IPS DF 19.7 (cell line): ENCODE measurements at regions not wholly inside any gene's neighbourhood (a gene's known extent, or its start where the extent isn't known, plus 50 kb on each side); places are given as distances from the start of the nearest gene placed in this dataset.
"Not testable (repeated sequence)": the region's sequence is repeated elsewhere in the genome, so short reads cannot be mapped to it uniquely, and the experiment has no call there.

Source experiments
- DNase-seq: peaks from one replicate; pipeline ENCODE4 v3.0.0-alpha.2; 2013; ENCODE audit warnings: low read depth, low spot score

- DNase-seq, result no peak
Measured at GRCh38 chr7:35909870-35910357, 109.1 kb downstream of the SEPTIN7 start.

DNA sequence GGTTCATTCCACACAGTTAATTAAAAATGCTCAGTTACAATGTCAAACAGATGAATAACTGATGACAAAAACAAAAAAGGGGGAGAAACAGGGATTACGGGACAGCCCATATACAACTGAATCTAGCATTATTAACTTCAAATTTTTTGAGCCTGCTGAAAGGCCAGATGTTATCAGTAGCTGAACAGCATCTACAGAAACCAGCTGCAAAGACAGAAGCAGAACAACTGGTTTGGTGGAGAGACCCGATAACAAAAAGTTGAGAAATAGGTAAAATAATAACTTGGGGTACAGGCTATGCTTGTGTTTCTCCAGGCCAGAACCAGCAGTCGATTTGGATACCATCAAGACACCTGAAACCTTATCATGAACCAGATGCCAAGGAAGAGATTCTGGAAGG is 109.8 kb downstream of the SEPTIN7 start:
- not testable (repeated sequence) for DNase-seq

DNA sequence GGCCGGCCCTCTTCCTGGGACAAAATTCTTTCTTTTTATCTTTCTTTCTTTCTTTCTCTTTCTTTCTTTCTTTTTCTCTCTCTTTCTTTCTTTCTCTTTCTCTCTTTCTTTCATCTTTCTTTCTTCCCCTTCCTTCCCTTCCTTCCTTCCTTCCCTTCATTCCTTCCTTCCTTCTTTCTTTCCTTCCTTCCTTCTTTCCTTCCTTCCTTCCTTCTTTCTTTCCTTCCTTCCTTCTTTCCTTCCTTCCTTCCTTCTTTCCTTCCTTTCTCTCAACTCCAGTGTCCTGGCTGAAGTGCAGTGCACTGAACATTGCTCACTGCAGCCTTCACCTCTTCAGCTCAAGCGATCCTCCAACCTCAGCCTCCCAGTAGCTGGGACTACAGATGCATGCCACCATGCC is 112.5 kb downstream of the SEPTIN7 start:
- DNase-seq, result not testable (repeated sequence)

DNA sequence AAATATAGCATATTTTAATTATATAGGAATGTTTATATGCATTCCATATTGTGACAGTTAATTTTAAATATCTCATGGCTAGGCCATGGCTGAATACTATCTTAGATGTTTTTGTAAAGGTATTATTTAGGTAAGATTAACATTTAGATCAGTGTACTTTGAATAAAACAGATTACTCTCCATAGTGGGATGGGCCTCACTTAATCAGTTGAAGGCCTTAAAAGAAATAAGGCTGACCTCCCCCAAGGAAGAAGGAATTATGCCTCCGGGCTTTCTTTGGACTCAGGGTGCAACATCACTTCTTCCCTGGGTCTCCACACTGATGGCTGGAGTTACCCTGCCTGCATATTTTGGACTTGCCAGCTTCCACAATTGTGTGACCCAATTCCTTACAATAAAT is 113.4 kb downstream of the SEPTIN7 start:
- DNase-seq, result not testable (repeated sequence)

DNA sequence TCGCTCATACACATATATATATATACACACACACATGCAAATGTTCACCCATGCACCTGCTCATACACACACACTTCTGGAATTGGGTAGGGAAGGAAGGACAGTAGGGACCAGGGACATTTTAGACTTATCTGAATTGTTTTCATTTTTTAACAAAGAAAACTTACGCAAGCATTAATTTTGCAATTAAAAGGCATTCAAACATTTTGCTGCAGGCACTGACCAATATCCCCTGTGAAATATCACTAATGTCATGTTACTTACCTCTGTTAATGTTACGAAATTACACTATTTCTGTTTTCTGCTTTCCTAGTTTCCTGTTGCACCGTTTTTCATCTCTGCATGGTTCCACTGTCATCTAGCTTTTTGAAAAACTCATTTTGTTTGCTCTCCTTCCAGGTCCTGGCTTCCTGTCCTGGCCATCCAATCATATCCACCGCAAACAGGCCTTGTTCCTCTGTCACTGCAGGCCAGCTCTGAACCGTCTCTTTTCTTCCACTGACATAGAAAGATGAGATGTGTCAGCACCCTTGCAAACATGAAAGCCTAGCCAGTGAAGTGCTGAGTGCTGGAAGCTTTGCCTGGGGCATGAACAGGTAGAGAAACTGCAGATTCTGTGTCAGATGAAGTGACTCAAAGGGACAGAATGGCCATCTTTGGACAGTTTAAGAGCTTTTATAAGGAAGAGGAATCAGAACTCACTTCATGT is 114.5 kb downstream of the SEPTIN7 start:
- not testable (repeated sequence) for DNase-seq

DNA sequence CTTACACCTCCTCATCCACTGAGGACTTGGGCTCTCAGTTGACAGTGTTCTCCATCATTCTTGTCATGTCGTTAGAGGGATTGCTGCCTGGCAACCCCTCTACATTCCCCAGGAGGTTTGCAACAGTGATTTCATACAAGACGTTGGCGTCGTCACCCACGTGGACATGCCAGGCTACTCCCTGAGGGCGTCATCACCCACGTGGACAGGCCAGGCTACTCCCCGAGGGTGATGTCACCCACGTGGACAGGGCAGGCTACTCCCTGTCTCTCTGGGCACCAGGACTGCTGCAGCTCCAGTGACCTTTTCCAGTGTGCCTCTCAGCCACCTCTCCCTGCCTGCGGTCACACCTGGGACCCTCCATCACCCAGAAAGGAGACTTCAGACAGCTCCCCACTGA is 117.4 kb downstream of the SEPTIN7 start:
- DNase-seq, result not testable (repeated sequence)

GRCh38 chr7:35919607-35920006 is 118.8 kb downstream of the SEPTIN7 start:
- DNase-seq, result not testable (repeated sequence)

DNA sequence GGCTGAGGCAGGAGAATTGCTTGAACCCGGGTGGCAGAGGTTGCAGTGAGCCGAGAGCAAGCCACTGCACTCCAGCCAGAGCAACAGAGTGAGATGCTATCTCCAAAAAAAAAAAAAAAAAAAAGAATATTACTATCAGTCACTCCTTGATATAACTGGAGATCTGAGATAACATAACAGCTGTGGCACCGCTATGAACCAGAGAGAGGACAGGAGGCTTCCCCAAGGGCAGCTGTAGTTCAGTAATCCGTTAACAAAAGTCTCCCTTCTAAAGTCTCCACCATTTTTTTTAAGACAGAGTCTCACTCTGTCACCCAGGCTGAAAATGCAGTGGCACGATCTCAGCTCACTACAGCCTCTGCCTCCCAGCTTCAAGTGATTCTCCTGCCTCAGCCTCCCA is 120.5 kb downstream of the SEPTIN7 start:
- not testable (repeated sequence) for DNase-seq

DNA sequence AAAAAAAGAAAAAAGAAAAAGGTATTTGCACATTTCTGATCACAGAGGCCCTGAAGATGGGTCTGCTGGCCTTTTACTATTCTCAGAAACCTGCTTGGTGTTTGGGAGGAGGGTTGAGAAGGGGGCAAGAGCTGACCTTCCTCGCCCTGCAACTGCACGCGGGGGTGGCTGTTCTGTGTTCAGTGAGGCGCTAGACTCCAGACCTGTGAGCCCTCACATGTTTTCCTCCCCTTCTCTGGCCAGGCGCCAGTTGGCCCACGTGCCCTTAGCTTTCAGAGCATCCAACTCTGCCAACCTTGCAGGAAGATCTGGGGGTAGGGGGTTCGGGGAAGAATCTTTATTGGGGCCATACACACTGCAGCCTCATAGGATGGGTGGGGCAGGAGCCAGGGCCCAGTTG is 123.8 kb downstream of the SEPTIN7 start:
- DNase-seq, result not testable (repeated sequence)

DNA sequence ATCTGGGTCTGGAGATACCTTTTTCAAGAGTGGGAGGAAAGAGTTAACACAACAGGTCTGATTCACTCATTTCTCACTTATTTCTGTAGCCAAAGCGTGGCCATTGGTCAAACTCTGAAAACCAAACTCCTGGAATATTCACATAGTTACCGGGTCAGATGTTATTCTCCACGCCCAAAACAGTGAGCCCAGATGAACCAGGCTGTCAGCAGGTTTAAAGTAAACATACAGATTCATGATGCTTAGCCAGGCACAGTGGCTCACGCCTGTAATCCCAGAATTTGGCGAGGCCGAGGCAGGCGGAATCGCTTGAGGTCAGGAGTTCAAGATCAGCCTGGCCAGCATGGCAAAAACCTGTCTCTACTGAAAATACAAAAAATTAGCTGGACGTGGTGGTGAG is 126.1 kb downstream of the SEPTIN7 start:
- not testable (repeated sequence) for DNase-seq

DNA sequence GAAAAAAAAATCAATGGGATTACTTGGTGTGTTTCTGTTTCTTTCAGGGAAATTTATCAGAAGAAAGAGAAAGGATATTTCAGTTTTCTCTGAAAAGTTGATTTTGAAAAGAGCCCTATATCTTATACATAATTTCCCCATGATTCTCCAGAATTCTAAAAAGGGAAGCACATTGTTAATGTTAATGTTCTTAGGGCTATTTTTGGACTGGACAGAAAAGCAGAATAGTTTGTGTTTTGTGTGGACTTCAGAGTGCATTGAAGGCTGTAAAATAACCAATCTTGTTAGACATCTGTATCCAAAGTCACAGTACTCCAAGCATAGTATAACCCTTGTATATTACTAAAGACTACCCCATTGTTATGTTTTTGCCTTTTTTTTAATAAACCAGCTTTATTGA is 130.3 kb downstream of the SEPTIN7 start:
- not testable (repeated sequence) for DNase-seq

DNA sequence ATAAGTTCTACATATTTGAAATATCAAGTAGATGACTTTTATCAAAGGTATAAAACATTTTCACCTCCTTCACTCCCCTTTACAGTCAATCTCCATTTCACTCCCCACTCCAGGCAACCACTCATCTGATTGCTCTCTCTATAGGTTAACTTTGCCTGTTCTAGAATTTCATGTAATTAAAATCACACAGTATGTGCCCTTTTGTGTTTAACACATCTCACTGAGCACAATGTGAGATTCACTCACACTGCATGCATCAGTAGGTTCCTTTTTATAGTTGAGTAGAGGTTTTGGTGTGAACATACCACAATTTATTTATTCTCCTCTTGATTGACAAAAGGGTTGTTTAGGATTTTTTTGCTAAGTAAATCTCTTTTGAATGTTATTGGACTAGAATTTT is 130.7 kb downstream of the SEPTIN7 start:
- not testable (repeated sequence) for DNase-seq

- not testable (repeated sequence) for DNase-seq
Measured at GRCh38 chr7:35940695-35941094, 139.8 kb downstream of the SEPTIN7 start.

GRCh38 chr7:35945621-35946020 is 144.8 kb downstream of the SEPTIN7 start:
- not testable (repeated sequence) for DNase-seq

DNA sequence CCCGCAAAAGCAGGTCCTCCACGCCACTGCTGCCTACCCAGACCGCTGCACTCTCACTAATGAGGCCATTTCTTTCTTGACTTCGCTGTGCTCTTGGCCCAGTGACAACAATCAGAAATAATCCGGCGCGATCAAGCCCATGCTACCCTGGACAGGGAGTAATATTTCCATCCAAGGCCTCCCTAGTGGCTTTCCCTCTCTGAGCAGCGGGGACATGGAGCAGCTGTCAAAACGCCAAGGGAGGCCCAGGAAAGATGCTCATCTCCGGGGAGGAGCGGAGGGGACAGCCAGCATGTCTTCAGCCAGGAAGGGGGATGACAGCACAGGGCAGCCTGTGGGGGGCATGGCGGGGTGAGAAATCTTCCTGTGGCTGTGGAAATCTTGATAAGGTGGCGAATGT is 154.9 kb downstream of the SEPTIN7 start:
- DNase-seq, result not testable (repeated sequence)

DNA sequence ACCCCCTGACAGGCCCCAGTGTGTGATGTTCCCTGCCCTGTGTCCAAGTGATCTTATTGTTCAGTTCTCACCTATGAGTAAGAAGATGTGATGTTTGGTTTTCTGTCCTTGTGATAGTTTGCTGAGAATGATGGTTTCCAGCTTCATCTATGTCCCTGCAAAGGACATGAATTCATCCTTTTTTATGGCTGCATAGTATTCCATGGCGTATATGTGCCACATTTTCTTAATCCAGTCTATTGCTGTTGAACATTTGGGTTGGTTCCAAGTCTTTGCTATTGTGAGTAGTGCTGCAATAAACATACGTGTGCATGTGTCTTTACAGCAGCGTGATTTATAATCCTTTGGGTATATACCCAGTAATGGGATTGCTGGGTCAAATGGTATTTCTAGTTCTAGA is 156.1 kb downstream of the SEPTIN7 start:
- DNase-seq, result not testable (repeated sequence)

DNA sequence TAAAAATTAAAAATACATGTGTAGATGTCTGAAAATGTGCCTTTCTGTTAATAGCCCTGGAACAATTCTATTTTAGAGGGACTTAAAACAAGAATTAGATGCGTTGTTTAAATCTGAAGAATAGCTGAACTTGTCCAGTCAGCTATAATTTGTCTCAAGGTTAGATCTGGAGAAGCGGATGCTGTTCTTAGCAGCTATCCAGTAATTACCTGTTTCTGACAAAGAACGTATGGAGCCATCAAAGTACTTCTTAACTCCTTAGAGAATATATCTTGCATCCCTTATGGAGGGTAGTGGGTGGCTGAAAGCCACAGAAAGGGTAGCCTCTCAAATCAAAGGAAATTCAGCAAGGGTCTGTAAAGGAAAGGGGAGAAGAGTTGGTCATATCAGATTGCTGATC is 160.4 kb downstream of the SEPTIN7 start:
- not testable (repeated sequence) for DNase-seq

DNA sequence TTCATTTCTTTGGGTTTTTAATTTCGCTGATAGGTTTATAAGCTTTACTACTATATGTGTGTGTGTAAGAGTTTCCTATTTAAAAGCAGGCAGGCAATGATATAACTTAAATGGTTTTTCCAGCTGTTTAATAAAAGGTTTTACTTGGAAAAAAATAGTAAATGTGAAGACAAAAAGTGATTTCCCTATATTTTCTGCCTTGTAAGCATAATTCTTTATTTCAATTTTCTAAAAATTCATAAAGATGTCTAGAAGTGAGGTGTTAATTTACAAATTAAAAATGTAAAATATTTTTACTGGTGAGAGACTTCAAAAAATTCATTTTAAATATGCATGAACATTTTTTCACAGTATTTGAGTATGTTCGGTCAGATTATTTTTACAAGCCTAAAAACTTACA is 161.8 kb downstream of the SEPTIN7 start:
- DNase-seq, result not testable (repeated sequence)

- DNase-seq, result no peak
Measured at GRCh38 chr7:35967366-35968139, 166.7 kb downstream of the SEPTIN7 start.

GRCh38 chr7:35968140-35968940 is 167.5 kb downstream of the SEPTIN7 start:
- no peak for DNase-seq

DNA sequence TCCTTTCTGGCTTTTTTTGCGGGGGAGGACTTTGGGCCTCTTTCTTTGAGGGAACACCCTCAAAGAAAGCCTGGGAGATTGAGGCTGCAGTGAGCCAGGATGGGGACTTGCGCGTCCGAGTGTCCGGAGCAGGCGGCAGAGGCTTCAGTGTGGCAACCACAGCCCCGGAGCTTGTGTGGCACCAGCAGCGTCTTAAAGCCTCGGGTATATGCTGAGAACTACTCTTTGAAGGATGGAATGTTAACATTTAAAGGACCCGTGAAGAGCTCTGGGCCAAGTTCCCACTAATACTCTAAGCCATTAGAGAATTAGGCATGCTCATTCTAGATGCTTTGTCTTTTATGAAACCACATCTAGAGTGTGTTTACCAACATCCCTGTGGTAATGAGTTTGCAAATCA is 168.2 kb downstream of the SEPTIN7 start:
- DNase-seq, result no peak

DNA sequence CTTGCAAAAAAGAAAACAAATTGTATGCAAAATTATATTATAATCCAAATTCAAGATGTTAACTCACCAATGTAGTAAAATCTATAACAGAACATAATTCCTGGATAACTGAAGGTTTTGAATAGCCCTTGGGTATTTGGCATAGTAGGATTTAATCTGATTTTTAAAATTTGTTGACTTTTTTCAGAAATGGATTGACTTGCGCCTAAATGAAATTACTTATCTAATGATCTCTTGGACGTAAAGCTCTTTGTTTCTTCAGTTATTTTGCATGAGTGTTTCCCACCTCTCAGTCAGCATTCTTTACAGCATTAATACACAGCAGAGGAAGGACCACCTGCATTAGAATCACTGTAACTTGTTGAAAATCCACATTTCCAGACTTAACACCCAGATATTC is 169.6 kb downstream of the SEPTIN7 start:
- DNase-seq, result no peak
